Amniotic stem cell (primary cell): ENCODE measurements at regions not wholly inside any gene's neighbourhood (a gene's known extent, or its start where the extent isn't known, plus 50 kb on each side); places are given as distances from the start of the nearest gene placed in this dataset.

Source experiments
- DNase-seq: peaks from one replicate; lab custom pipeline; 2025; lab: John Stamatoyannopoulos, UW

DNA sequence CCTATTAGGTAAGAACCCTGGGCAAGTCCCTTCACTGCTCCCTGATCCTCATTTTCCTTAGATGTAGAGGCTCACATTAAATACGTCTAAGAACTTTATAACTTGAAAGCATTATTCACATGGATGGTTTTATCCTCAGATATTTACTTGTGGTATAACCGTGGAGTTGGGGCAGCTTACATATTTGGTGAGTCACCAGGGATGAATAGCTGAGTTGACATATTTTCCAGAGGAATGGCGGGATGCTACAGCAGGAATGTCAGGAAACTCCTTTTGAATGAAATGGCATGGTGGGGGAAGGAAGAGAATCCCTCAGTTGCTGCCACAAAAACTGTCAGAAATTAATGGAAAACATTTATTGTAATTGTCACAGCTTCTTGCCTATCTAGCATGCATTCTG, 165.3 kb upstream of the RPS6KA3 start:
- no peak for DNase-seq

DNA sequence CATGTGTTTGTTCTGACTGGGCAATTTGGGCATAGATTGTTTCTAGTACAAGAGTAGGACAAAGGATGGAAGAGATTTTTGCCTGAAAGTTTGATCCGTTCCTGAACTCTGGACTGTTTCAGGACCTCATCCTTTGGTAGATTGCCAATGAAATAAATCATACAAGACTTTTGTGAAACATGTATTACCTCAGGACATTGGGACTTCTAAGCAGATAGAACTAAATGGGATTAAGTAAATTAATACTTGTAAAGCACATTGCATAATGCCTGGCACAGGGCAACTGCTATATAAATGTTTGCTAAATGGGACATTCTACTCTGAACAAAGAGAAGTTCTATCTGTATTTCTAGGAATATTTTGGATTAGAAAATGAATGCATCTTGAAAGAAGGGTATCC, 164.8 kb upstream of the RPS6KA3 start:
- no peak for DNase-seq

DNA sequence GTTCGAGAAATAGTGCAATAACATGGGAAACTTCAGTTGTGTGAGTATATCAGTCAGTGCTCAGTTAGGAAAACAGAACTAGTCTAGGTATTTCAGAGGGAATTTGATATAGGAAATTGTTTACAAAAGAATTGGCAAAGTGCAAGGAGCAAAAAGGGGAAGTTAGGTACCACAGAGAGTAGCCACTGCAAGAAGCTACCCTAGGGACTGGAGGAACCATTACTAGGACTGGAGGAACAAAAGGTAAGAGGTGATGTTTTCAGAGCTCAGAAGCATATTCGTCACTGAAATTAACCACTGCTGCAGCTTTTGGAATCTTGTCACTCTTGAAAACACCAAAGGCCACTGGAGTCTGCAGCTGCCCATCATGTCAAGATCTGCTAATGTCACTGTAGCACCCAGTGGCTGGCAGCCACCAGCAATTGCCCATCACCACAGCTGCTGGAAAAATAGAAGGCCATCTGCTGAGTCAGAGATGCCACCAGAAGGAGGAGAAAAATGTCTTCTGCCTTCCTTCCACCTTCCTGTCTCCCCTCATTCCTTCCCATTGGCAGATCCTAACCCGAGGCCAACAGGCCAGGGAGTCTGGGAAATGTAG, 160.6 kb upstream of the RPS6KA3 start:
- no peak for DNase-seq

DNA sequence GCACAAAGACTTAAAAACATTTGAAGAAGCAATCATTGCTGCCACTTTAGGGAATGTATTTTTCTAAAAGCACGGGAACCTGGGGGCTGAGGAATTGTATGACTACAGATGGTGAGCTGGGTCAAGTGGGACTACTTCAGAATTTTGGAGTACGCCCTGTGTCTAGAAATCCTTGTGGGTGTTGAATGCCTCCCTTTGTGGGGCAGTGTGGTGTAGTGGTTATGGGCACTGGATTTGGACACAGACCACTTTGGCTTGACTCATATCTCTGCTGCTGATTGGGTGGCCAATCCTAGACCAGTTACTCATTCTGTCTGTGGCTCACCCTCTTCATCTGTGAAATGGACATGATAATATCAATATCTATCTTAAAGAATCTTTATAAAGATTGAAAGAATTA, 155.0 kb upstream of the RPS6KA3 start:
- DNase-seq: no peak

DNA sequence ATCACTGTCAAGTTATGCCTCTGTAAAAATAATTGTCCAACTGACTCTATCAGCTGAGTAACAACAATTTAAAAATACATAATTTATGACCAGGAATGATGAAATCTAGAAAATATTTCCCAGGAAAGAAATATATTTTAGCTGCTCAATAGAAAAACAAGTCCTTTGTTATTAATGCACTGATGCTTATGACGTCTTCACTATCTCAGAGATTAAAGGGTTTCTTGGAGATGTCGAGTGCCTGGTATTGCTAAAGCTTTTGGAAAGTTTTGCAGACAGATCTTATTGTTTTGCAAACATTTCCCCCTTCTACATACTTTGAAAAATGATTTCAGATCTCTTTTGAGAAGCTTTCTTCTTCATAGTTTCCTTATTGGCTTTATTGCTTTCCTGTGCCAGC, 154.6 kb upstream of the RPS6KA3 start:
- DNase-seq: no peak

DNA sequence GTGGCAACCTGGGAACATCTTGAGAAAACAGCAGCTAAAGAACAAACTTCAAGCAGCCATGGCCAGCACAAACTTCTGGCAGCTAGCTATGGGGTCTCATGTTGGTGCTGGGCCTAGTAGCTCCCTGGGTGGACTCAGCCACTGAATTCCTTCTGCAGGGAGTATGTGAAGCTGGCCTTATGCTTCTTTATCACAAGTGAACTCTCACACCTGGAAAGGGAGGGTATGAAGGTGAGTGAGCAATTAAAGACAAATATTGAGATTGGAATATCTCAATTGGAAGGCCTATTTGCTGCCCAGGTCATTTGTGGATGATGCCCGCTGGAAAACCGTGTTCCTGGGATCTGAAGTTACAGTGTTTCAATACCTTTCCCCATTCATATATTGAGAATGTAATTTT, 153.3 kb upstream of the RPS6KA3 start:
- no peak for DNase-seq

DNA sequence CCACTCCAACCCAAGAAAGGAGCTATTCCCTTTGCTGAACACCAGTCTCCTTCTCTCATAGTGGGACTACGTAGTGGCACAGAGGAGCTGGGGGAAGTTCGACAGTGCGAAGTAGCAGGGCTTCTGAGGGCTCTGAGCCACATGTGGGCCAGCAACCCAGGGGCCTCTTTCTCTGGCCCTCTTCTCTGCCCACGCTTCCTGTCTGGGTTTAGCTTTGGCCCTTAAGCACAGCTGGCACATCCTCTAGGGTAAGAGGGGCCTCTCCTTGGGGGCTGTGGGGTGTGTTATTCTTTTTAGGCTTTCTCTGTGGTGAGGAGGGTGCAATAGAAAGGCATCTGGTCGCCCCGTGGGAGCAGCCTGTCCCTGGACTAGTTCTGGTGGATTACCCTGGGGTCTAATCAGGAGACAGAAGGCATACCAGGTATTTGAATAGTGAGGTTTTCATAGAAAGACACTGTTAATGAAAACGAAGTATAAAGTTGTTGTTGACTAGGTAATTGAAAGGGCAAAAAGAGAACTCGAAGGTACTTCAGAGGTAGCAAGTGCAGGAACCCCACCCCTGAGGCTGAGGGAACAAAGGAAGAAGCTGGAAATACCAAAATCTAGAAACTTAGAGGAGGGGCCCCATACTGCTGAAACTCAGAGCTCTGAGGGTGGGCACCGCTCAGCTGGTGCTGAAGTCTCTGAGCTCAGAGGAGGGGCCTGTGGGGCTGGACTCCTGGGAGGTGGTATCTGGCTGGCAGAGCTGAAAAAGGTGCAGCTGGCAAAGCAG, 151.9 kb upstream of the RPS6KA3 start:
- DNase-seq: no peak

DNA sequence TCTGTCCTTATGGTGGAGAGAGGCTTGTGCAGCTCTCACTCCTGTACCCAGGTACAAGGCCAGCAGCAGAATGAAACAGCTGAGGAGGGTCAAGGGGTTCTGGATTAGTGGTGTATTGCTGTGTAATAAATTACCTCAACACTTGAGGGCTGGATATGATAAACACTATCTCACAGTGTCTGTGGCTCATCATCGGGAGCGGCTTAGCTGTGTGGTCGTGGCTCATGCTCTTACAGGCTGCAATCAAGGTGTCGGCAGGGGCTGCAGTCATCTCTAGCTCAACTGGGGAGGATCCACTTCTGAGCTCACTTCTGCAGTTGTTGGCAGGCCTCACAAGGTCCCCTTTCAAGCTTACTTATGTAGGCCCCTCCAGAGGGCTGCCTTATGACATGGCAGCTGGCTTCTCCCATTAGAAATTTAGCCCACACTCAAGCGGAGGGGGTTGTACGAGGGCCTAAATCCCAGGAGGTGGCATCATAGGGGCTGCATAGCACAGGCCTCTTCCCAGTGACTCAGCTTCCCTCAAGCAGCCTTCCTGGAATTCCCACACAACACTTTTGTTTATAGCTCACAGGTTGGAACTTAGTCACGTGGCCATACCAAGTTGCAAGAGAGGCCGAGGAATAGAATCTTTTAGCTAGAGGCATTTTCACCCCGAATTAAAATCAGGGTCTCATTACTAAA, 148.2 kb upstream of the RPS6KA3 start:
- no peak for DNase-seq

DNA sequence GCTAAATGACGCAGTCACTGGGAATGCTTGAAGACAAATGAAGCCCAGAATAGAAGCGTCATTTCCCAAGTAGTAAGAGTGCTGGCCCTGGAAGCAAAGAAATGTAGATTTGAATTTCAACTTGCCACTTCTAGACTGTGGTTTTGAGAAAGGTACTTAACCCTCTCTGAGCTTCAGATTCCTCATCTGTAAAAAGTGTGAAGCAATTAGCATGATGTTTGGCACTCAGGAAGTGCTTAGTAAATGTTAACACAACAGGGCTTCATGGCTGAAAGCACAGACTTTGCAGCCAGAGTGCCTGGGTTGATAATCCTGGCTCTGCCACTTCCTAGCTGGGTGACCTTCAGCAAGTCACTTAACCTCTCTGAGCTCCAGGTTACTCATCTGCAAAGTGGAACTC, 147.4 kb upstream of the RPS6KA3 start:
- no peak for DNase-seq

DNA sequence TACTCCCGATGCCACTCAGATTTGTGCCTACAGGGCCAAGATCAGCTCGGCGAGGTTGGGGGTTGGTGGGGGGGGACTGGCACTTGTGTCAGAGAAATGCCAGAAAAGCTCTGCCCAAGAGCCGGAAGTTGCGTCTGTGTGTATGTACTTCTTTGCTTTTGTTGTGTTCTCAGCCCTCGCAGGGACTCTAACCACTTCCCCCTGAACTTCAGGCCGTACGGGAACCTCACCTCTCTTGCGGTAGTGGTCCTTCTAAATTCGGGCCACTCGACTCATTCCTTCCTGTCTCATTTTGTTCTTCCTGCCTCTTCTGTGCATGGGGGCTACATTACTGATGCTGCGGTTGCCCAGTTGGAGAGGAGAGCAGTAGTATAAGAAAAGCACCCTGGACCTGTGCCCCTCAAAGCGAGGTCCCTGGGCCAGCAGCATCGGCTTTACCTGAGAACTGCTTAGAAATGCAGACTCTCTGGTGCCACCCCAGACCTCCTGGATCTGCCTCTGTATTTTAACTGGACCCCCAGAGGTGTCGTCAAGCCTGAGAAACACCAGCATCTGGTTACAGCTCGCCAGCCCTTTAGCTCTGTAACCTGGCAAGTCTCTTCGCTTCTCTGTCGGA, 146.3 kb upstream of the RPS6KA3 start:
- no peak for DNase-seq

DNA sequence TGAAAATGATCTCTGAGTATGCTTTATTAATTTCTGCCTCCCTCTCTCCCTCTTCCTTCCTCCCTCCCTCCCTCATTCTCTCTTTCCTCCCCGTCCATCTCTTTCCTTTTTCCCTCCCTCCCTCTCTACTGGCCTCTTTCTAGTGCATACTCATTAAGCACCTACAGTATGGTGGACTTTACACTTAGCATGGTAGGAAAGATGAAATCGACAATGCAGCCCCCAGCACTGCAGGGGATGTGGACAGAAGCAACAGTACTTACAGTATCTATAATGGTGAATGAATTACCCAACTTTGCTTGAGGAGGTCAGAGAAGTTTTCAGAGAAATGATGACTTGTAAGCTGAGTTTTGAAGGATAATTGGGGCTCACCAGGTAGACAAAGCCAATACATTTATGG, 143.8 kb upstream of the RPS6KA3 start:
- no peak for DNase-seq

DNA sequence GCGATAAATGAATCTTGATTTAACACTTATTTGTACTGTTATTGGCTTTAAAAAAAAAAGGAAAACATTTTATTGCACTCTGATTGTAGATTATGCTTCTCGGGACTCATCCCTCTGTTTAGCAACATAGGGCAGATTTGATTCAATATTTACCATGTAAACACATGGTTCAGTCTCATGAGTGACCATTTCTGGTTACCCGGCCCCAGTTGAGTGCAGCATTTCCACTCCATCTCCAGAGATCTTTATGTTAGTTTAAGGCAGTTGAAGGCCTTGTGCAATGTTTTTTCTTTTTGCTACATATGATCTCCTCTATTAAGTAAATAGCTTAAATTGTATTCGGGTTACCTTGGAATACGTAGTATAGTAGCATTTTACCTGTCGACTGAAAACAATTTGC, 143.3 kb upstream of the RPS6KA3 start:
- DNase-seq: no peak

DNA sequence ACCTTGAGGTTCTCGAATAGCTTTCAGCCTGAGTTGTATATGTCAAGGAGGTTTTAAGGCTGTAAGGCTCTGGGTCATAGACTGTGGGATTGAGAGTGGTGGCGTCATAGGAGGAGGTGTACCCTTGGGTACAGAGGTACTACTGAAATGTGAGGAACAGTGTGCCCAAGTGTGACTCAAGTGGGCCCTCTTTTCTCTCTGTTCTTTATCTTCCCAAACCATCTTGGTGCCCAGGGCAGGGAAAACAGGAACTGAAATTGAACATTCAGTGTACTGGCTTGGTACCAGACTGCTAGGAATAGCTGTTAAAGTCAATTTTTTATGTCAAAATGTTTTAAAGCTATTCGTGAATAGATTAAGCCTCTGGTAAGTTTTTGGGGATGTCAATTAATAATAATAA, 136.2 kb upstream of the RPS6KA3 start:
- DNase-seq: no peak

DNA sequence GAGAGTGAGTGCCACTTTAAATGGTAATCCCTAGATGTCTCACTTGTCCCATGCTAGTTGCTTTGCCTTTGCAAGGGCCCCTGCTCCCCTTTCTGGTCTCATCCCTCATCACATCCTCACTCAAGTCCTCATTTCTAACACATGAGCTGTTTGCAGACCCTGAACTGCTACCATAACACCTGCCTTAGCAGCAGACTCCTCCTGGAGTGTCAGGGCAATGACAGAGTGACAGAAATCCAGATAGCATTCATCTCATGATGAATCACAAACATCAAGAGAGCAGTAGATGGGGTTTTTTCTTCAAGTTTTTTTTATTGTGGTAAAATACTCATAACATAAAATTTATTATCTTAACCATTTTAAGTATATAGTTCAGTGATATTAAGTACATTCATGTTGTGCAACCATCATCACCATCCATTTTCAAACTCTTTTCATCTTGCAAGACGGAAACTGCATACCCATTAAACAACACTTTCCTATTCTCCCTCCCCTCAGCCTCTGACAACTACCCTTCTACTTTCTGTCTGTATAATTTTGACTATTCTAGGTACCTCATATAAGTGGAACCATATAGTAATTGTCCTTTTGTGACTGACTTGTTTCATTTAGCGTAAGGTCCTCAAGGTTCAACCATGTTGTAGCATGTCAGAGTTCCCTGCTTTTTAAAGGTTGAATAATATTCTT, 133.2 kb upstream of the RPS6KA3 start:
- DNase-seq: no peak

DNA sequence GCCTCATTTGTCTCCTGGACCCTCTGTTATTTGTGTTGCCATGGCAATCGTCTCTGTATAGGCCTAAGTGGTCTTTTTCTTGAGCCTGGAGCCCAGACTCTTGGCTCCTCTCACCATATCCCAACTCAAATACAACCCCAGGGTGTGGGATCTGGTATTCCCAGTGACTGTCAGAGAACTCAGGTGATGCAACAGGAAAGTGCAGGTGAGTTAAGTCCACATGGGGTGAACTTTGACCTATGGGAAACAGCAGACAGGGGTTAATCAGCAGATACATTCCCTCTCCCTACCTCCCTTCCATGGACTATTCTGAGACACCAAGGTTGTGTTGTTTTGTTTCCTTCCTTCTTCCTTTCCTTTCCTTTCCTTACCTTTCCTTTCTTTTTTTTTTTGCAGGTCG, 130.9 kb upstream of the RPS6KA3 start:
- no peak for DNase-seq

DNA sequence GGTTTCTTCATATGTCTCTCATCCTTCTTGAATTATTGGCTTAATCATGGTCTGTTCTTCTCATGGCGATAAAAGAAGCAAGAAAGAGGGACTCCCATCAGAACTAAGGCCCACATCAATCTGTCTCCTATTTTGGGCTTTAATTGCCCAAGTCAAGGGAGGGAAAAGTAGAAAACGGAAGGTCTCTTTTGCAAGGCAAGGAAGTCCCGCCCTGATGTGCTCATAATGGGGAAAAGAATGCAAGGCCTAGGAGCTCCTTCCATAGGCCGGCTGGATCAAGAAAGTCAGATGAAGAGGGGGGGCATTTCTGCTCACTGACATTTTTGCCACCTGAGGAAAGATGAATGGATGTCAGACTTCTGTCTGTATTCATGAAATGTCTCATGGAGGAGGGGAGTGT, 127.7 kb upstream of the RPS6KA3 start:
- no peak for DNase-seq

DNA sequence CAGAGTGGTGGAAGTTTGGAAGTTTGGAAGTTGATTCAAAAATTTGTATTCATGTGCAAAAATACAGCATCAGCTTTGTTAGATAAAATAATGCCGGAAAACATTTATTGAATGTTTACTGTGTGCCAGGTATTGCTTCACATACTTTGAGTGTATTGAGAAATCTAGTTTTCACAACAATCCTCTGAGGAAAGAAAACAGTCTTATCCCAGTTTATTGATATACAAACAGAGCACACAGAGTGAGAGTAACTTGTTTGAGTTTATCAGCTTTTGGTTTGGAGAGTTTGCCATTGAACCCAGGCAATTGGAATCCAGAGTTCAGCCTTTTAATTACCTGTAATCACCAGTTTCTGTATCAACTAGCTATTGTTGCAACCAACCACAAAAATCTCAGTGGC, 127.2 kb upstream of the RPS6KA3 start:
- no peak for DNase-seq

DNA sequence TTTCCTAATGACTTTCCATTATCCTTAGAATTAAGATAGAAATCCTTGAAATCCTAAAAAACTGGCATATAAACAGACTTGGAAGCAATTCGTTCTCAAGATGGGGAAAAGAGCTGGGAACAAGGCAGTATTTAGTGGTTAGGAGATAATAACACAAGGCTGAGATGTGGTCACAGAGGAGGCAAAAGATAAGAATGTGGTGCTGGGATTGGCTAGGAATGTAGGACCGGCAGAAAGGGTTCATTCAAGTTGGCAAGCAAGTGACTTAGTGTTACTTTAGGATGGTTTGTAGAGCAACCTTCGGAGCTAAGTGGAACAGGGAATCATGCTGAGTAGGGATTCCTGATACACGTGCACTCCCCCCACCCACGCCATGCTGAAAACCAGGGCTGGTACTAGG, 121.9 kb upstream of the RPS6KA3 start:
- DNase-seq: no peak

DNA sequence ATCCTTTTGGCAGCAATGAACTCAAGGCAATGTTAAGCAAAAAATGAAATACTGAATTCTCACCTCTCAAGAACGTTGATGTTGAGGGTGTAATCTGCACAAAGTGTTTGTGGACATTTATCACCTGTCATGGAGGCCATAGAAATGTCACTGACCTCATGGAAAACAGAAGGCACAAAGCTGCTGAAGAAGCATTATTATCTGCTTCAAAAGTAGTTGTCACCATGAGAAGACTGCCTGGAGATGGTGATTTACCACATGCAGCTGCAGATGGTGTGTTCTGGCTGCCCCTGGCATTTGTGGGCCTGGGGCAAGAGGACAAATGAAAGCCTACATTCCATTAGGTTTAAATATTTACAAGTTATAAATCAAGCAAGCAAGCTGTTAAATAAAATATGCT, 116.8 kb upstream of the RPS6KA3 start:
- DNase-seq: no peak

DNA sequence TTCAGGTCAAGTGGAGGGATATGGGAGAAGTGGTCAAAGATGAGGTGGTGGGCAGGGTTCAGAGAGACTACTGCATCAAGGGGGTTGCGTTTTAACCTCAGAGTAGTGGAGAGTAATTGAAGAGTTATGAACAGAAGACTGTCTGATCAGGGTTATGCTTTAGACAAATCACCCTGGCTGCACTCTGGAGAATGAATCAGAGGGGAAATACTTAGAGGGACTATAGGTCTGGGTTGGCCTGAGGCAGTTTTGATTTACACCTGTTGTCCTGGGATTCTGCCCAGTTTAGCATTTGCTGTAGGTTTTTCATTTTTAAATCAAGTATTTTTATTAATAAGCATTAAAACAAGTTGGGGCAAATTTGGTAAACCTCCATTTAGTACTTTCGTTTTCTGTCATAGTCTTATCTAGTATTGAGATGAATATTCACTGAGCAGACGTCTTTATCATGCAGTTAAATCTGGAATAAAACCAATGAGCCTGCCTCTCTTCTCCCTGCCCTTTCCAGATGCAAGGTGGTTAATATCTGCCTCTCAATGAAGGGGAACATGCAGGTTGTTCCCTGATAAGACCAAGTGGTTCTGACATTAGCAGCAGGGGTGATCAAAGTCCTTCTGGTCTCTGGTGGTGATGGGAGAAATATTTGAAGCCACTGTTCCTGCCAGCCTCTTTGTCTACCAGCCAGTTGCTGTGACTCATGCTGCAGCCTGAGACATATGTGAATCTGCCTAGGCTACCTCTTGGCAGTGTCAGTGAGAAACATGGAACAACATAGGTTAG, 116.0 kb upstream of the RPS6KA3 start:
- no peak for DNase-seq

DNA sequence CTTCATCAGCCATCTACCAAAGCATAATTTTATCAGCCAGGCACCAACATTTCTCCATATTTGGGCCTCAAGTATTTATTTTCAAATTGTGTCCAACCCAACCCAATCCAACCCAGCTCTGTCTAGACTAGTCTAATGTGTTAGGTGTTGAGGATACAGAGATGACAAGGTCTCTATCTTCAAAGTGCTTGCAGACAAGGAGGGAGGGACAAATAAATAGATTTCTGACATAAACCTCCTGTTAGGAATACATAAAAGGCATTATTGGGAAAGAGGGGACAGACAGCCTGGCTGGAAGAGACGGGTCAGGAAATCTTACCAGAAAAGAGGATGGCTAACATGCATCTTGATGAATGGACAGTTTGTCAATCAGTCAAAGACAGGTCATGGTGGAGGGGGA, 115.4 kb upstream of the RPS6KA3 start:
- no peak for DNase-seq
